ENCODE measurements at regions not wholly inside any gene's neighbourhood (a gene's known extent, or its start where the extent isn't known, plus 50 kb on each side); places are given as distances from the start of the nearest gene placed in this dataset.

DNA sequence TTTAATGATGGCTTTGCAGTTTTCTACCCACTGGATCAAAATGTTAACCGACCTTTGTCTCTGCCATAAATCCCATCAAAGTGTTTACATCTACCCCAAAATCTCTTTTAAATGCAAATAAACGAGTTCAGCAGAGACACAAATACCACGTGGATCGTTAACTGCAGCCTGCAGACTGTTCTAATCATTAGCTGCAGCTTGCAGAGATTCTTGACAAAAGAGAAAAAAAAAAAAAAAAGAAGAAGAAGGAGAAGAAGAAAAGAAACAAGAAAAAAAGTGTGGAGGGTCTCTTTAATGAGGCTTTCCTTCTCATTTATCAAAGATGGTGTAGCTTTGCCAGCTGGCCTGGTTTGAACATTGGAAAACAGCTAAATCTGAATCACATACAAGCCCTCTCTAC is 275.7 kb downstream of the NEDD1 start:
- no peak for DNase-seq

DNA sequence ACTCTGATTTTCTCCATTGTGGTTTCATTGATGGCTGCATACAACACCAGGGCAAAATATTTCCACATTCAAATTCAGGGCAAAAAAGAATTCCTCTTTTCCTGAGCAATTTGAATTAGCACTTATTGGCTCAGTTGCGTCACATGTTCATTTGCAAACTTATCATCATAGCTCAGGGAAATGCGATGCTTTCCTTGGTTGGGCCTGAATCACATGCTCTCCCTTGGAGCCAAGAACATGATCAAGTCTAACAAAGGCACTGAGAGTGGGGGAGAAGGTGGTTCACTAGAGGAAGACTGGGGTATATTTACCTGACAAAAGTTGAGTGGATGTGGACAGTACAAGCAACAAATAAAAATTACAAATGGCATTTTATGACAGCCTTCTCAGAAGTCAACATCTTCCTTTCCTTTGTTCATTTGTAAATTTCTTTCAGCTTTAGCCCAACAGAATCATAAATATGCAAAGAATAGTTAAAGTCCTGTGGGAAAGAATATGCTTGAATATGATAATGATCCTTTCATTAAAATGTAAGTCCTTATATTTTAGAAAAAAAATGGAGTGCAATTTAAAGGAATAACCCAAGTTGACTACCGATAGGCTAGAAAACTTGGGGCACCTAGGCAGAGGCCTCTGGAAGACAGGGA is 277.2 kb downstream of the NEDD1 start:
- no peak for DNase-seq

DNA sequence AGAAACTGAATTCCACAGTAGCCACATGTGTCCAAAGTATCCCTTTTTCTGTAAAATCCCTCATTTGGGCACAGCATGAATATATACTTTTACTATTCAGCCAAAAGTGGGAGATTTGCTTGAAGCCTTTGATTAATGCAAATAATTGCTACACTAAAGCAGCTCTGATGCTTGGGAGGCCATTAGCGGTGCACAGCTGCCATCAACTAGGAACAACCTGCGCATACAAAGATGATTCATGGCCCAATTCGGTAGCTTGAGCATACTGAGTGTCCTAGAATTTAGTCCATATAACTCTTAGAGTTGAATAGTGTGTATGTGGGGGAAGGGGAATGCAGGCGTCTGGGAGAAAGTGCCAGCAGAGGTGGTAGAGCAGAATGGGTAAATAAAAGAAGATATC is 277.0 kb upstream of the RMST start:
- no peak for DNase-seq

DNA sequence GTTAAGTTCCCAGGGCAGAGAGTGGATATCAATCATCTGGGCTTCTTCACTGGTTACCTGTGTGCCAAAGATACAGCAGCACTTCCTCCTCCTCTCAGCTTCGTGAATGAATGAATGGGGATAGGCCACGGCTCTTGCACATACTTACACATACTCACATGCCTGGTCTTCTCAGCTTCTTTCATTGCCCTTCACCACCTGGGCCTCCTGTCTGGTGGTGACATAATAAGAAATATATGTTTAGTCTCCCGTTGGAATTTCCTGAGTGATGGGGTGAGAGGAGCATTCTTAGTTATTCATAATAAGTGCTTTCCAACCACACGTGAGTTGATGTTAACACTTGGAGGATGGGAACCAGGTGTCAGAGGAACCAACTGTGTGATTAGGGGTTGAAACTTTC is 268.1 kb upstream of the RMST start:
- no peak for DNase-seq

DNA sequence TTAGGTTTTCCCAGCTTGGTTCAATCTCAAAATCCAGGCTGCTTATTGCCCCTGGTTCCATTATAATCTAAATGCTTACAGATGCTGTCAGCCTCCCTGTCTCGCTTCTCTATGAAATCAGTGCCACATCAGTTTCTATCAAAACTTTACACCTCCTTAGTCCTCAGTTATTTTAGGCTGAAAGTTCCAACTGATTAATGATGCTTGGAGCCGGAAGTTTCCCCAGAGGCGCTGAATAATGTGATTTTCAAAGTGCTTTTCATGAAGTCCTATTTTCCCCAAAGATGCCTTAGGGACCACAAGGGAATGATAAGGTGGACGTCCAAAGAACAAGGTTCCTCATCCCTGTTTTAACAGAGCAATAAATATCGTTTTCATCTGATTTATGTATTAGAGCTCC is 262.4 kb upstream of the RMST start:
- no peak for DNase-seq

DNA sequence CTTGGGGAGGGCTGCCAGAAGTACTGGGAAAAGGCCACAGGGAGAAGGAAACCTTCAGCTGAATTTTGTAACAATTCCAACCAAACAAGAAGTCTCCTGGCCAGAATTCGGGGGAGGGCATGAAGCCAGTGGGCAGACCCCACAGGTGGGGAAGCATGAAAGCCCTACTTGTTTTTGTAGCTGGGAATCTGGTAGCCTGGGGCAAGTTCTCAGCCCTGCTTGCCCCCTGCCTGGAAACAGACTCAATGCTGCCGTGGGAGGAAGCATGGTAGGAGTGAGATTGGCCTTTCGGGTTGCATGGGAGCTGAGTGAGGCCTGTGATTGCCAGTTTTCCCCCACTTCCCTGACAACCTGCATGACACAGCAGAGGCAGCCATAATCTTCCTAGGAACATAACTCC is 259.2 kb upstream of the RMST start:
- DNase-seq = no peak

DNA sequence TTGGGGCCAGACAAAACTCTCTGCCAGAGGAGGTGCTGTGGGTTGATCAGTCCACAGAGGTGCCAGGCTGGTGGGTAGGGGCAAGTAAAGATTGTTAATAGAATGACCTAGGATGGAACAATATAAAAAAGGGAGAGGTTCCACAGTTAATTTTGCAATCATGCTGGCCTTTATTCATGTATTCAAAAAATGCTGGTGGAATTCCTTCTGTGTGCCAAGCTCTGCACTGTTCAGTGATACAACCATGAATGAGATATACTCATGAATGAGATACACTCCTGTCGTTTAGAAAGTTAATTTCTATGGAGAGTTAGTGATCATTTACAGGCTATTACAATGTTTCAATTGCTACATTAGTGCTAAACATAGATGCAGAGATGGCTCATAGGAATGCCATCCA is 252.6 kb upstream of the RMST start:
- no peak for DNase-seq

DNA sequence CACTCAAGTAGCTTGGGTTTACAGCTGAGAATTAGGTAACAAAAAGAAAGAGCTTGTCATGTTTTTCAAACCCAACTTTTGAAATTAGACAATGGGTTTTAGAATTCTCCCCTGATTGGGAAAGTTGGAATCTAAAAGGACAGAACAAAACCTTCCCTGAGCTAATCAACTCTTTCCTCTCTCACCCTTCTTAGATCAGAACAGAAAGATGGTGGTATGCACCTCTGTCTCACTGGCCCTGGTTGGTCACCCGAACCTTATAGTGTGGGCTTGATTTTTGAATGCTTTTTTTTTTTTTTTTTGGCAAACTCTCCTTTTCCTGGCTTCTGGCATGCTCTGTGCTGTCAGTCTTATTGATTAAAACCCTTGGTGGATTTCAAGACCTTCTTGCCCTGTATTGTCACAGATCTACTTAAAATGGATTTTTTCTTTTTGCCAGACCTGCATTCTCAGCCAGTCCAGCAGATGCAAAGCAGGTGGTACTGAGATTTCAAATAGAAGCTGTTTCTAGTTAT is 251.1 kb upstream of the RMST start:
- DNase-seq = no peak

DNA sequence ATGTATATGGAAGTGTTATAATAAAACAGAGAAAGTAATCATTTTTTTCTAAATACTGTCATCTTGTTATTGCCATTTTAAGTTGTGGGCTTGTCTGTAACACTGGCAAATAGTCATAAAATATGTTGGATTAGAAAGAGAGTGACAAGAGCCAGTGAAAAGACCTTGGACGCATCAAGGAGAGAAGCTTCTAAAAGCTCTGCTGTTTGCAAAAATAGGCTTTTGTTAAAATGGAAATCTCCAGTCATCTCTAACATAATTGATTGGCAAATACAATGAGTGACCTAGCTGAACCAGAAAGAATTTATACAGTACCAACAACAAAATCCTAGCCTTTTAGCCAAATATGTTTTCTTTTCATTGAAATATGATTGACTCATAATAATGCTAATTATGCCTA is 245.8 kb upstream of the RMST start:
- DNase-seq = no peak

DNA sequence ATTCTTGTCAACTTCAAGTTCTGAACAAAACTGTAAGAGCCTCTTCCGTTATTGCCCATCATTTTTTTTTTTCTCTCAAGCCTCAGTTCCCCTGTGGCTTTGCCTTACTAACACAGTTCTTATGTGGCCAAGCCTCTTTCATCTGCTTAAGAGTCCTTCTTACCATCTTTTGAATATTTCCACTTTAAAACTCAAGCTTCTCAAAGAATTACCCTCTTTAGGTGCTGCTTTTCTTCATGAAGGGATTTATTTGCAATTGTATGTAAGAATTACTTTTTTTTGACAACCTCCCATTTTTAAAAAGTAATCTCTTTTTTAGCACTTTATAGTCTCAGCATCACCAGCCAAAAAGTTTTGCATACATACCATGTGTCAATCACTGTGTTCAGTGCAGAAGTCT is 240.2 kb upstream of the RMST start:
- no peak for DNase-seq

DNA sequence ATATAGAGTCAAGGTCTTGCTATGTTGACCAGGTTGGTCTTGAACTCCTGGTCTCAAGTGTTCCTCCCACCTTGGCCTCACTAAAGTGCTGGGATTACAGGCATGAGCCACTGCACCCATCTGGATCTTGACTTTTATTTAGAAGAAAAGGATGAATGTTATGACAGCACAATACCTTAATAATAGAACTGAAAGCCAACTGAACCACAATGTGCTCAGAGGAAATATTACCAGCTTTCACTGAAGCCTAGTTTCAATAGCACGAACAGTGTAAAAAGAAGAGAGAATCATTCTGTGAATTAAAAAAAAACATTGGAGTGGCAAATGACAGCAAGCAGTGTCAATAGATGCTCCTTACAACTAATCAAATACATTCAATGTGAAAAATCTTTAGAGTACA is 239.2 kb upstream of the RMST start:
- DNase-seq = no peak

DNA sequence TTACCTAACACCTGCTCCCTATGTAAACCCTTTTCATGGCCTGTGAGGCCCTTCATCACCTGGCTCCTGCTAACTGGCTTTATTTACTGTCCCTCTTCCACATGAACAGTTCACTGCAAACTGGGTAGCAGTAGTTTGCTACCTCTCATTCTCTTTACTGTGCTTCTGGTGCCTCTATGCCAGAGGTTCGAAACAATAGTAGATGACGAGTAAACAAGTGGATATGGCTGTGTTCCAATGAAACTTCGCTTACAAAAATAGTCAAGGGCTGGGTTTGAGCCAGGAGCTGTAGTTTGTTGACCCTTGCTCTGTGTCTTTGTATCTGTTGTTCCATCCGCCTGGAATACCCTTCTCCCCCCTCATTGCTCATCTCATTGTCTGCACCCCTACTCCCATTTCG is 233.6 kb upstream of the RMST start:
- no peak for DNase-seq

DNA sequence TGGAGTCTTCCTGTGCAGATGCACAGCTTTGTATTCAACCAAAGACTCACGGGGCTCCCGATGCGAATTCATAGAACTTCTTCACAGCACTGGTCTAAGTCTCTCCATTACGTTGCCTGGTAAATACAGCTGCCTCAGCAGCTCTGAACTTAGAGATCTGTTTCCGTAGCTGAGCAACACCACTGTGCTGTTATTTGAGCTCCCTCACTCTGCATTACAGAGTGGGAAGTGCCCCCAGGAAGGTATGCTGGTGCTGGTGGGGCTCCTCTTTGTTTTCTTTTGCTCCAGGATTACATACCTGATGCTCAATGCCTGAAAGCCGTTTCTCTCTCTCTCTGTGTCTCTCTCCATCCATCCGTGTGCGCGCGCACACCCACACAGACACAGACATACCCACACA is 227.5 kb upstream of the RMST start:
- DNase-seq = no peak

DNA sequence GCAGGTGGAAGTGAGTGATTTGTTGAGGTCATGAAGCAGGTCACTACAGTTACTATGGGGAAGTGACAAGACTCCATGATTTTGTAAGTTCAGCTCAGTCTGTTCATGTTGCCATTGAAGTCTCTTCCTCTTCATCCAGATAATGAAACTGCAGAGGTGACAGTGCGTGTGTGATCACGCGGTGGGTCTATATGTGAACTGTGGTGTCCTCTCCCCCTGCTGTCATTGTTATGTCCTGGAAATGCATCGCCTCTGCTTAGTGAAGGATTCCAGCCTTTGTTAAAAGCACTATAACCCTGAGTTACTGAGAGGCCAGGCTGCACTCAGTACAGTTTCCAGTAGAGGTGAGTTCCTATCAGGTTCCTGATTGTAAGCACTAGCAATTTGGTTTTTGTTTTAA is 216.2 kb upstream of the RMST start:
- no peak for DNase-seq

DNA sequence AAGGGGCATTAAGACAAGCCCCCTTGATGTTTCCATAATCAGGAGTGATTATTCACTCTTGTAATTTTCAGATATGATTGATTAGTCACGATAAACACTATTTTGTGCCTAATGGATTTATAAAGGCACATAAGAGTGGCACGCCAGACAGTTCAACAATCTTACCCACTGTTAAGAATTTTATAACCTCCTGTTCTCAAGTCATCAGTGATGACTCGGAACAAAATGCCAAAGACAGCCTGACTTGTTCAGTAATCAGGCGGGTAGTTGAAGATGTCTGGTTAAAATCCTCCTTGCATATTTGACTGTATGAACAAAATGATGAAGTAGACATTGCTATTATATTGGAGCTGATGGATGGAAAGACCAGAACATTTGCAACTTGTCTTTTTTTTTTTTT is 212.1 kb upstream of the RMST start:
- no peak for DNase-seq

DNA sequence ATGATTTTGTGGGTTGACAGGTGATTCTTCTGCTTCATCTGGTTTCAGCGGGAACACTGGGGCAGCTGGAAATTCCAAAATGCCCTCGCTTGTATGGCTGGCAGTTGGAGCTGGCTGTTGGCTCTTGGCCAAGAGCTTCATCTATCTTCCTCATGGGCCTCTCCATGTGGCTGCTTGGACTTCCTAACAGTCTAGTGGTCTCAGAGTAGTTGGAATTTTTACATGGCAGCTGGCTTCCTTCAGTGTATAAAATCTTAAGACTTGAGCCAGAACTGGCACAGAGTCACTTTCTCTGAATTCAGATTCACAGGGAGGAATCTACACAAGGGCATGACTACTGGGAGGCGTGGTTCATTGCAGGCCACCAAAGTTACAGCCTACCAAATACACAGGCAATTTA is 204.9 kb upstream of the RMST start:
- no peak for DNase-seq

DNA sequence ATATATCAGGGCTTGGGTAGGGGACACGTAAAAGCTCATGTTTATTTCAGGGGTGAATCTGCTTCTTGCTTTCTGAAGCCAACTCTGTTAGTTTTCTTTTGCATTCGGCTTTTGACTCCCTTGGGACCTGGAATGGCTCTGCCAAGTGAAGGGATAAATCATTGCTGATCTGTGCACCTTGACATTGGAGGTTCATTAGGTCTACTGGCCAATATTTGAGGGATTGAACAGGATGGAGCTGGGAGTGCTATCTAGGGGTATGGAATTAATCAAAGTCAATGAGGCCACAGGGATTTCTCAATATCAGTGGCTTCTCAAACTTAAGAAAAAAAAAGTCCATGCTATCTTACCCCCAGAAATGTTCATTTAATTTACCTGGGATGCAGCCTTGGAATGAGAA is 203.5 kb upstream of the RMST start:
- no peak for DNase-seq

DNA sequence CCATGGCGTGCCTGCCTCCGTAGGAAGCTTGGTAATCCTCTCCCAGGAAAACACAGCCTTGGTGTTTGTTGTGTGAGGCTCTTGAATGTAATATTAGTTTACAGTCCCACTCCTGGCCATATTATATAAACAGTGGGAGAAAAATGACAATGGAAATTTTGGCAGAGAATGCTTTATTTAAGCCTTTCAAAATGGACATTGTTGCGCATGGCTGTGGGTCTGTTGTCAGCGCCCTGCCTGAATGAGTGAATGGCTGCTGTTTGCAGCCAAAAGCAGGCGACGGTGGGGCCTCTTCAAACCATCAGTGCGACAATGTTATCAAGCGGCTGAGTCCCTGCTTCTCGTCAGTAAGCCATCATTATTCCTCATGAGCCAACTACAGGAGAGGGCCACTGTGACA is 201.8 kb upstream of the RMST start:
- DNase-seq = no peak

DNA sequence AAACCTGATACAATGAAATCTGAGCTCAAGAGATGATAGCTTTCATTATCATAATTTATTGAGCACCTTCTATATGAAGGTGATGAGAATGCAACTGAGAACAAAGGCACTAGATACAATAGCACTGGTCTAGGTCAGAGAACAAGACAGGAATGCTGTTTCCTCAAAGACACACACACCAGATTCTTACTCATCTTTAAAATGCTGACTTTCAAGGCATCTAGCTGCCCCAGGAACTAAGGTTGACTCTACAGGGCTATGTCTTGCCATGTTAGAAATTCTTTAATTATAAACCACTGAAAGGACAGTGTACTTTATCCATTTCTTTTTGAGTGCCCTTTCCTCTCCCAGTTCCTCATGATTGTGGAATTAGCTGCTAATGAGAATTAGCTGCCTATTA is 195.4 kb upstream of the RMST start:
- no peak for DNase-seq

DNA sequence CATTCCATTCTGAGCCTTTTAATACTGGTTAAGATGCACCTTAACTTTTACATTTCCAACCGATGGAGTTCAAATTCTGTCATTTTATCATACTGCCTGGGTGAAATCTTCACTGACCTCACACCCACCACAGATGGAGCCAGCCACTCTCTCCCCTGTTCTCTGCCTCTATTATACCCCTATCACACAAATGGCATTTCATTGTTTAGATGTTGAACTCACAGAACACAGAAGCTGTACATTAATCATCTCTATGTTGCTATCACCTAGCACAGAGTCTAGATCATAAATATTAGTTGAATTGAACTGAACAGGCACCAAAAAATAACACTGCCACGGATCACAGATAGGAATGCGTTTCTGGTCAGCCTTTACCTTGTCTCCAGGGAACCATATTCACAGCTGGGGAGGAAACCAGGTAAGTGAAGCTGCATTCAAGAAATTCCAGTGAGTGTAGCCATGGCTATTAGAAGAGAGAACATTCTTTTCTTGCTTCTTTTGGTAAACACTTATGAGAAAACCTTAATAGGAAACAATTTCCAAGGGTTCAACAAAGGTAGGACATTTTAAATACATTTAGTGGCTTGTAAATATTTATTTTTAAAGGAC is 194.9 kb upstream of the RMST start:
- DNase-seq = no peak

DNA sequence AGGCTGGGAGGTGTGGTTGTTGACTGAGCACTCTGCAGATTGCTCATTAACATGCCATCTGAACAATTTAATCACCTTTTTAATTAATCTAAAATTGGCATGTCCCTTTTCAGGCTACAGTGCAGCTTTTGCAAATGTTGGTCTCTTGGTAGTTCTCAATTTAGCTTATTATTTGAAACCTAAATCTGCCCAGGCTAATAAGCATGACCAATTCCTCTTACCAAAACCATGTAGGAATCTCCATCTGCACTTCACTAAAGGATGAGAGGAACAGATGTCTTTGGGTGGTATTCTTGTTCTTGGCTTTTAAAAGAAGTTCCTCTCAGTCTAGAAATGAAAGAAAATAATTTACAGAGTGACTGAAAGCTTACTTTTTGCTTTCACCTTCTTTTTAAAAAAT is 190.1 kb upstream of the RMST start:
- DNase-seq = no peak

DNA sequence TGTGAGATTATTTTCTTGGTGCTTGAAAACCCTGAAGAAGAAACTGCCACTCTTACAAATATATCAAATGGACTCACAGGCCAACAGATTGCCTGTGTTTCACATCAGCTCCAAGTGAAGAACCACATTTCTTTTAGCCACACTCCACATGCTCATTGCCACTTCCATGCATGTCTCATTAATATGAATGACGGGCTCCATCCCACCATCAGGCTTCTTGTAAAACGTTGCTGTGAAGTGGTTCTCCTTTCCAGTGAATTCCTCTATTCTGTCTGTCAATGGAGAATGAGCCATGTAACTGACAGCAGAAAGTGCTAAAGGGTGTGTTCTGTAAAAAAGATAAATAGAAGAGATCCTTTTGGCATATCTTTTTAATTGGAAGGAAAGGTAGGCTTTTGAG is 188.2 kb upstream of the RMST start:
- DNase-seq = no peak

DNA sequence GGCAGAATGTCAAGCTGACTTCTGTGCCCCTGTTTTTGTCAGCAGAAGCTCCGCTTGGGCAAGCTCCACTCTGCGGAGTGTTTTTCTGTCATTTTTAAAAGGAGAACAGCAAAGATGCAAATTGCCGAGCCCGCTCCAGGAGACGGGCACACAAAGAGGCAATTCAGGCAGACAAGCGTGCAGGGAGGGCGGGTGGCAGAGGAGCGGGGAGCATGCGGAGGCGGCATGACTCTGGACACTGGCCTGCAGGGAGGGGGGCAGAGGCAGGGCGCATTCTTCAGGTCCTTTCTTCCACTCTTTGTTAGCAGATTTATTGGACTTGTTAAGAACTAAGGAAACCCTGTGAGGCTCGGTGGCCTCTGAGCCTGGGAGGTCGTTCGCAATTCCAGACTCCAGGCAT is 187.3 kb upstream of the RMST start:
- no peak for DNase-seq

DNA sequence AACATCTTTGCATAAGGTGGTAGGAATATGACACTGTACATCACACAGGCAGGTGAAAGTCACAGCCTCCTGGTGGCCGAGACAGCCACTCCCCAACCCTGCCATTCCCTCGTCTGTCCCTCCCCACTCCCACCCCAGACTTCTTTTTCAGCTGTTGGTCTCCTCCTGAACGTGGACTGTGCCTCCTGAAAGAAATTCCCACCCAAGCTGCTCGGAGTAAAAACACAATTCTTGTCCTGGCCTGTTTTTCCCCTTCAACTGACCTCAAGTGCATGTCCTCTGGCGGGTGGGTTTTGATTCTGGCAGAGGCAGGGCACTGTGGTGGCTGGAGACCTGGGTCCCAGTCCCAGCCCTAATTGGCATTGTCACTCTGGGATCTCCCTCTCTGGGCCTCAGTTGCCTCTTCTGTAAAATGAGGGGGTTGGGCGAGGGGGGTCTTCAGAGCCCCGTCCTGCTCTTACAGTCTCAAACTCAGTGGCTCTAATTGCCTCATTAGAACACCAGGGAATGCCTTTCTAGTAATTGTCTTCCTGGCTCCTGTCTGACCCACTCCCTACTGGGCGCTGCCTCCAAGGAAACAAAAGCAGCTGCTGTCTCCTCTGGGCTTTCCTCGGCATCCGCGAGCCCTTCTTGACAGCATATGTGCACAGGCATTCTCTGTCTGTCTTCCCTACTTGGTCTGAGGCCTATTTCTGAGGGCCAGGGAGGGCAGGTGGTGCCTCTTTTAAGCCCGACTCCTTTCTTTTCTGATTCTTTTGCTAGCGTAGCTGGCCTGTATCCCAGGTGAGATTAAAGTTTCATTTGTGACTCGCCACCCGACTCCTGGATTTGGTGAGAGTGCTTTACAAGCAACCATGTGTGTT is 186.6 kb upstream of the RMST start:
- no peak for DNase-seq

All from activated CD4-positive, alpha-beta T cell treated with anti-CD3 and anti-CD28 coated beads, Interleukin-2, amount 50 U/mL, for 4 hours (primary cell).